ENCODE measurements at regions not wholly inside any gene's neighbourhood (a gene's known extent, or its start where the extent isn't known, plus 50 kb on each side); places are given as distances from the start of the nearest gene placed in this dataset.

- DNase-seq (ENCODE audit: low spot score): peak; percentile 8
Observed at GRCh38 chrX:22666441-22666840, 333.3 kb upstream of the DDX53 start.

GRCh38 chrX:22674932-22675331, 324.8 kb upstream of the DDX53 start:
- DNase-seq (ENCODE audit: low spot score): no peak
- TF ChIP-seq CTCF (IDR thresholded peaks at IDR 0.05; ENCODE audit: extremely low read depth, missing control alignments): no peak

More at GRCh38 chrX:22666441-22666840, 333.3 kb upstream of the DDX53 start:
- peak; percentile 11 for TF ChIP-seq CTCF (IDR thresholded peaks at IDR 0.05; ENCODE audit: extremely low read depth, missing control alignments)

GRCh38 chrX:22686138-22686541, 313.6 kb upstream of the DDX53 start:
- no peak for TF ChIP-seq CTCF (IDR thresholded peaks at IDR 0.05; ENCODE audit: extremely low read depth, missing control alignments)
- no peak for DNase-seq (ENCODE audit: low spot score)

- no peak for TF ChIP-seq CTCF (IDR thresholded peaks at IDR 0.05; ENCODE audit: extremely low read depth, missing control alignments)
- DNase-seq (ENCODE audit: low spot score): no peak
Observed at GRCh38 chrX:22689290-22689689, 310.5 kb upstream of the DDX53 start.

GRCh38 chrX:22690116-22690515, 309.6 kb upstream of the DDX53 start:
- DNase-seq (ENCODE audit: low spot score): no peak

GRCh38 chrX:22691966-22692565, 307.7 kb upstream of the DDX53 start:
- no peak for DNase-seq (ENCODE audit: low spot score)
- TF ChIP-seq CTCF (IDR thresholded peaks at IDR 0.05; ENCODE audit: extremely low read depth, missing control alignments): no peak

More at GRCh38 chrX:22690116-22690515, 309.6 kb upstream of the DDX53 start:
- TF ChIP-seq CTCF (IDR thresholded peaks at IDR 0.05; ENCODE audit: extremely low read depth, missing control alignments): no peak

GRCh38 chrX:22698151-22698550, 301.6 kb upstream of the DDX53 start:
- DNase-seq (ENCODE audit: low spot score): no peak
- no peak for TF ChIP-seq CTCF (IDR thresholded peaks at IDR 0.05; ENCODE audit: extremely low read depth, missing control alignments)
